ENCODE measurements at regions not wholly inside any gene's neighbourhood (a gene's known extent, or its start where the extent isn't known, plus 50 kb on each side); places are given as distances from the start of the nearest gene placed in this dataset.

- Histone ChIP-seq H3F3A (ENCODE audit: low read depth) (no peaks in the 10 kb centered on the region), H3K79me2 (ENCODE audit: insufficient read depth, low read length) (no peaks in the 10 kb centered on the region), H2AFZ (ENCODE audit: low read length) (no peak overlapping the region; the same call in 1 of the 2 replicates), H3K4me1 (ENCODE audit: insufficient read depth, low read length, poor library complexity, severe bottlenecking) (peaks cover 13% of the 10 kb centered on the region), H3K9me3 (ENCODE audit: insufficient read depth, low read depth, low read length) (no peaks in the 10 kb centered on the region), H3K4me2 (ENCODE audit: low read depth, low read length, poor library complexity, severe bottlenecking) (no peak overlapping the region), H4K20me1 (ENCODE audit: insufficient read depth, low read length, poor library complexity, severe bottlenecking) (no peaks in the 10 kb centered on the region), H3K9ac (ENCODE audit: low read depth, low read length, poor library complexity, severe bottlenecking) (no peak overlapping the region), H3K36me3 (ENCODE audit: insufficient read depth, low read length) (no peaks in the 10 kb centered on the region), H3K9me2 (replicated peaks; ENCODE audit: low read depth, low read length) (no peaks in the 10 kb centered on the region), H3K4me3 (ENCODE audit: low read length, poor library complexity, severe bottlenecking) (no peak overlapping the region), H3K27me3 (ENCODE audit: insufficient read depth, low read length, poor library complexity, severe bottlenecking) (no peaks in the 10 kb centered on the region)
- TF ChIP-seq EZH2phosphoT487 (IDR thresholded peaks at IDR 0.05; ENCODE audit: borderline replicate concordance) (no peak), CTCF (conservative IDR thresholded peaks at IDR 0.05; ENCODE audit: low read length) (no peak)
Measured at GRCh38 chr16:79971237-79971572, 370.7 kb upstream of the MAF start.

GRCh38 chr16:79970551-79971236 is 370.2 kb upstream of the MAF start:
- TF ChIP-seq EZH2phosphoT487 (IDR thresholded peaks at IDR 0.05; ENCODE audit: borderline replicate concordance), result no peak
- no peak for TF ChIP-seq CTCF (conservative IDR thresholded peaks at IDR 0.05; ENCODE audit: low read length)
- H3K9me2 ChIP-seq (replicated peaks; ENCODE audit: low read depth, low read length), result no peaks in the 10 kb centered on the region
- no peak overlapping the region for H3K9ac ChIP-seq (ENCODE audit: low read depth, low read length, poor library complexity, severe bottlenecking)
- no peaks in the 10 kb centered on the region for H3K9me3 ChIP-seq (ENCODE audit: insufficient read depth, low read depth, low read length)
- no peaks in the 10 kb centered on the region for H3F3A ChIP-seq (ENCODE audit: low read depth)
- H3K79me2 ChIP-seq (ENCODE audit: insufficient read depth, low read length), result no peaks in the 10 kb centered on the region
- H3K36me3 ChIP-seq (ENCODE audit: insufficient read depth, low read length), result no peaks in the 10 kb centered on the region
- no peak overlapping the region for H2AFZ ChIP-seq (ENCODE audit: low read length)
- peaks cover 16% of the 10 kb centered on the region for H3K4me1 ChIP-seq (ENCODE audit: insufficient read depth, low read length, poor library complexity, severe bottlenecking)
- H3K4me2 ChIP-seq (ENCODE audit: low read depth, low read length, poor library complexity, severe bottlenecking), result no peak overlapping the region
- H3K27me3 ChIP-seq (ENCODE audit: insufficient read depth, low read length, poor library complexity, severe bottlenecking), result no peaks in the 10 kb centered on the region
- no peak overlapping the region for H3K4me3 ChIP-seq (ENCODE audit: low read length, poor library complexity, severe bottlenecking)
- H4K20me1 ChIP-seq (ENCODE audit: insufficient read depth, low read length, poor library complexity, severe bottlenecking), result no peaks in the 10 kb centered on the region

GRCh38 chr16:79970087-79970486 is 369.6 kb upstream of the MAF start:
- TF ChIP-seq CTCF (conservative IDR thresholded peaks at IDR 0.05; ENCODE audit: low read length) (no peak), EZH2phosphoT487 (IDR thresholded peaks at IDR 0.05; ENCODE audit: borderline replicate concordance) (no peak)

More at GRCh38 chr16:79970087-79970486, 369.6 kb upstream of the MAF start:
- Histone ChIP-seq H3K9me3 (ENCODE audit: insufficient read depth, low read depth, low read length) (no peaks in the 10 kb centered on the region), H3K4me1 (ENCODE audit: insufficient read depth, low read length, poor library complexity, severe bottlenecking) (peaks cover 16% of the 10 kb centered on the region), H4K20me1 (ENCODE audit: insufficient read depth, low read length, poor library complexity, severe bottlenecking) (no peaks in the 10 kb centered on the region), H3K4me2 (ENCODE audit: low read depth, low read length, poor library complexity, severe bottlenecking) (no peak overlapping the region), H3K4me3 (ENCODE audit: low read length, poor library complexity, severe bottlenecking) (no peak overlapping the region), H3F3A (ENCODE audit: low read depth) (no peaks in the 10 kb centered on the region), H3K79me2 (ENCODE audit: insufficient read depth, low read length) (no peaks in the 10 kb centered on the region), H3K9ac (ENCODE audit: low read depth, low read length, poor library complexity, severe bottlenecking) (no peak overlapping the region), H3K27me3 (ENCODE audit: insufficient read depth, low read length, poor library complexity, severe bottlenecking) (no peaks in the 10 kb centered on the region), H2AFZ (ENCODE audit: low read length) (no peak overlapping the region), H3K9me2 (replicated peaks; ENCODE audit: low read depth, low read length) (no peaks in the 10 kb centered on the region), H3K36me3 (ENCODE audit: insufficient read depth, low read length) (no peaks in the 10 kb centered on the region)
